ENCODE measurements at regions not wholly inside any gene's neighbourhood (a gene's known extent, or its start where the extent isn't known, plus 50 kb on each side); places are given as distances from the start of the nearest gene placed in this dataset.
"Not testable (repeated sequence)": the region's sequence is repeated elsewhere in the genome, so short reads cannot be mapped to it uniquely, and the experiment has no call there.

DNA sequence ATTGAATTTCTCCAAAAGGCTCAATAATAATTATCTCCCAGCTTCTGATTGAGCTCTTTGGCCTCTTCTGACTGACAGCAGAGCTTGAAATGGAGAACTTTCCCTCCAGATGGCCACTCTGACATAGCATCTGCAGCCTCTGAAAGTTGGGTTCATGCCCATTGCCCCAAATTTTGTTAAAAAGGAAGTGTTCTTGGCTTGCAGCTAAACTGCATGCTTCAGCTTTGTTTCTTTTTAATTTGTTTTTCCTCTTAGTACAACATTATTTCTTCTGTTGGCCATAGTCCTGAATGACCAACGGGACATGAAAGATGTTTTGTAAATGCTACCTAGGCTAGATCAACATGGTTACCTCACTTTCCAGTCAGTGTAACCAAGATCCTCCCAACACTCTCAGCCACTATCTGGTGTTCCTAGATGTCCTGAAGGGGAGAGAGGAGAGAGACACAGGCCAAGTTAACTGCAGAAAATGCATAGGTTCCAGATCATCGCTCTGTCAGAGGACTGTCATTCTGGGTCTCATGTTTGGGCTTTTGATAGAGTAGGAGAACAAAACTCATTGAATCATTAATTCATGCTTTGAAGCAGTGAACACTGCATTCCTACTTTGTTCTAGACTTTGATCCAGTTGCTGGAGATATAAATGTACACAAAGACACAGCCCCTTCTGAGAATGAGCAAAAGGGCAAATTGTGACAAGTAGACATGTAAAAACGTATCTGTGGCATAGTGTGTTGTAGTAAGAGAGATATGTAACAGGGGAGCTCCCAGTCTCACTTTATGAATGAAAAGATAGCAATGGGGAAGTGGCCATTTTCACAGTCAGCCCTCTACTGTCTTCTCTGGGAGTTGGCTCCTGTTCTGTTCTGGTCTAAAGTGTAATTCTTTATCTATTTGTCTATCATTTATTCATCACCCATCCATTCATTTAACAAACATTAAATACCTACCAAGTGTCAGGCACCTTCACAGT is 156.2 kb downstream of the ZNF621 start:
- ChIA-PET CTCF (interaction anchor here (1.6 kb wide), 1 partner anchor 489 kb away, joined by 3 read pairs; no protein-coding TSS in a partner anchor), POLR2A (no interaction called here)
- TF ChIP-seq, protein P1, sequence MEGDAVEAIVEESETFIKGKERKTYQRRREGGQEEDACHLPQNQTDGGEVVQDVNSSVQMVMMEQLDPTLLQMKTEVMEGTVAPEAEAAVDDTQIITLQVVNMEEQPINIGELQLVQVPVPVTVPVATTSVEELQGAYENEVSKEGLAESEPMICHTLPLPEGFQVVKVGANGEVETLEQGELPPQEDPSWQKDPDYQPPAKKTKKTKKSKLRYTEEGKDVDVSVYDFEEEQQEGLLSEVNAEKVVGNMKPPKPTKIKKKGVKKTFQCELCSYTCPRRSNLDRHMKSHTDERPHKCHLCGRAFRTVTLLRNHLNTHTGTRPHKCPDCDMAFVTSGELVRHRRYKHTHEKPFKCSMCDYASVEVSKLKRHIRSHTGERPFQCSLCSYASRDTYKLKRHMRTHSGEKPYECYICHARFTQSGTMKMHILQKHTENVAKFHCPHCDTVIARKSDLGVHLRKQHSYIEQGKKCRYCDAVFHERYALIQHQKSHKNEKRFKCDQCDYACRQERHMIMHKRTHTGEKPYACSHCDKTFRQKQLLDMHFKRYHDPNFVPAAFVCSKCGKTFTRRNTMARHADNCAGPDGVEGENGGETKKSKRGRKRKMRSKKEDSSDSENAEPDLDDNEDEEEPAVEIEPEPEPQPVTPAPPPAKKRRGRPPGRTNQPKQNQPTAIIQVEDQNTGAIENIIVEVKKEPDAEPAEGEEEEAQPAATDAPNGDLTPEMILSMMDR (IDR thresholded peaks at IDR 0.05; ENCODE audit: control extremely low read depth, extremely low read depth, low read depth, missing control alignments), result no peak
- DNase-seq (ENCODE audit: extremely low spot score), result no peak

DNA sequence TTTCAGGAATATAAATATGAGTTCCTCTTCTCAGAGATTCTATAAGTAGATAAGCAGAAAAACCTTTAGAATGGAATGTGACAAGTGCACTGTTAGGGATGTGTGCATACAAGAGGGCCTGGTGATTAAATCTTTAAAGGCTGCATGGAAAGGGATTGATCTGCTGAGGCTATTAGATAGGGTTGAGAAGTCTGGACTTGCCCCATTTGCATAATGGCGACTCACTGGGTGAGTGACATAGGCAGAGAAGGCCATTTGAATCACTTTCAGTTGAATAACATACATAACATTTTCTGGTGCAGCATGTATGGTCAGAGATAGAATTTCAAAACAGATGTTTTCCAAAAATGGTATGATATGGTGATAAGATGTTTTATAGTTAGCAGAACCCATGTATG is 156.9 kb downstream of the ZNF621 start:
- ChIA-PET POLR2A (no interaction called here), CTCF (no interaction called here)
- TF ChIP-seq, protein P1 (IDR thresholded peaks at IDR 0.05; ENCODE audit: control extremely low read depth, extremely low read depth, low read depth, missing control alignments), result no peak
- DNase-seq (ENCODE audit: extremely low spot score), result no peak

DNA sequence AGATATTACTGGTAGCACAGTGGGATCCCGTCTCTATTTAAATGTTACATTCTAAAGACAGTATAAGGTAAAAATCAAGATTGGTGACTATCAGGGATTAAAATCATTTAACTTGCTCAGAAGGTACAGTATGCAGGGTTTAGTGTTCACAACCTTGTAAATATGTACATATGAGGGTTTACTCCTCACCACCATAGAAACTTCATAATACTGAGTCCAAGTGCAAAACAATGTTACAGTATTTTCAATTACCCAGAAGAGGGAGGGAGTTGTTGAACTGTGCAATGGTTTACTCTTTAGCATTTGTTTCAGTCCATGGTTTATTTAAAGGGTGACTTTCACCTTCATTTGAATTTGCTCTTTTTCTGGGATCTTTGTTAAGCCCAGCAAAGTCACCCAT is 165.1 kb downstream of the ZNF621 start:
- DNase-seq (ENCODE audit: extremely low spot score), result no peak
- TF ChIP-seq, protein P1 (IDR thresholded peaks at IDR 0.05; ENCODE audit: control extremely low read depth, extremely low read depth, low read depth, missing control alignments), result no peak
- CTCF ChIA-PET, result no interaction called here
- POLR2A ChIA-PET, result no interaction called here

DNA sequence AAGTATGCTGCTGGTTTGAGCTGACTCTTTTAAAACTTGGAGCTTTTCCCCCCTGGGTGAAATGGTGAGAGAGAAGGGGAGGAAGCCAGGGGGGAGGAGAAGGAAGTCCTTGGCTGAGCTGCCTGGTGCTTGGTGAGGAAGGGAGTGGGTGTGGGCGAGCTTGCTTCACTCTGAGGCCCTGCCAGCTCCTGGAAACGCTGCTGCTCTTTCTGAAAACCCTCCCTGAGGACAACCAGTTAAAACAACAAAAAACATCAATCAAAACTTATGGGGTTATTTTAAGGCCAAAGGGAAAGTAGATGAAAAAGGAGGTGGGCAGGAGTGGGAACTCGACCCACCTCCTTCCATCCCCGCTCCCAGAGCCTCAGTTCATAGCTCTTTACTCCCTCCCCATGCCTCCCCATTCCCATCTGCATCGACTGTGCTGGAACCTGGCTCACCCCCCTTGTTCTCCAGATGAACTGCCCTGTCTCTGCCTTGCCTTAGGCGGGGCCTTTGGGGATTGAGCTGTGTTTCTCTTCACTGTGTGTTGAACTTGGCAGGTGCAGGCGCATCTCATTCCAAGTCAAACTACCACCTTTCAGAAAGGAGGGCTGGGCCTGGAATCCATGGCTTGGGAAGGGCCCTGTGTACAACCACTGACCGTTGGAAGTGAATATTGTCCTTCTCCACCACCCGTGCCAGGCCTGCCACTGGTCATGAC is 166.1 kb downstream of the ZNF621 start:
- ChIA-PET CTCF (no interaction called here), POLR2A (no interaction called here)
- TF ChIP-seq, protein P1 (IDR thresholded peaks at IDR 0.05; ENCODE audit: control extremely low read depth, extremely low read depth, low read depth, missing control alignments), result no peak
- no peak for DNase-seq (ENCODE audit: extremely low spot score)

DNA sequence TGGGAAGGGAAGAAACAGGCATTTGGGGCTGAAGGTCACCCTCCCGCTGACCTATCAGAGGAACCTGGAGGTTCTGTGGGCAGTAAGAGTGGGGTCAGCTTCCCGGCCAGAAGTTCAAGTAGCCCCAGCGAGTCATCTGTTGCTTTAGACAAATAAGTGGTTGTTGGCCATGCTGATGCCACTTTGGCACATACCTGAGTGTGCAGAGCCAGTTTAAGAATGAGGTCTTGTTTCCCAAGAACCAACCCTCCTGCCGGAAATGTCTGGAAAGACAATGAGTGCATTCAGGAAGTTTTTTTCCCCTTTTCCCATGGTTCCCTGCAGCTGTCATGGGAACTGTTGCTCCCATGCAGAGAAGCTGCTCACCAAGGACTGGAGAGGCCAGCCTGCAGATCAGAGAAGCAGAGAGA is 166.7 kb downstream of the ZNF621 start:
- DNase-seq (ENCODE audit: extremely low spot score), result no peak
- CTCF ChIA-PET, result no interaction called here
- TF ChIP-seq, protein P1 (IDR thresholded peaks at IDR 0.05; ENCODE audit: control extremely low read depth, extremely low read depth, low read depth, missing control alignments), result no peak

DNA sequence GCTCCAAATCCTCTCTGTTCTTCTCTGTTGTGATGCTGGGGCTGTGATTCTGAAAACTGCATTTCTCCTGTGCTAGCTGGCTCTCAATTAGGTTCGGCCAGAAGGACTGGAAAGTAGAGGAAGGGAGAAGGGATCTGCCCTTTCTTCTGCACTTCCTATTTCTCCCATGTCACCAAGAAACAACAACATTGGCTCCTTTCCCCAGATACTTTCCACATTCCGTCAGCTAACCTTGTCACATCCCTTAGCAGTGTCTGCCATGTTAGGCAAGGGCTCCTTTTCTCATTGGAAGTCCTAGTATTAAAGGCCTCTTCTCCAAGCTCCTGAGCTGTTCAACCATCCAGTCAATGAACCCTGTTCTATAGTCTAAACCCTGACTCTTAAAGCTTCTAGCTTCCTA is 171.1 kb downstream of the ZNF621 start:
- TF ChIP-seq, protein P1 (IDR thresholded peaks at IDR 0.05; ENCODE audit: control extremely low read depth, extremely low read depth, low read depth, missing control alignments), result no peak
- DNase-seq (ENCODE audit: extremely low spot score), result no peak
- ChIA-PET POLR2A (no interaction called here), CTCF (no interaction called here)

More for the DNA sequence above, 166.7 kb downstream of the ZNF621 start:
- POLR2A ChIA-PET, result no interaction called here

DNA sequence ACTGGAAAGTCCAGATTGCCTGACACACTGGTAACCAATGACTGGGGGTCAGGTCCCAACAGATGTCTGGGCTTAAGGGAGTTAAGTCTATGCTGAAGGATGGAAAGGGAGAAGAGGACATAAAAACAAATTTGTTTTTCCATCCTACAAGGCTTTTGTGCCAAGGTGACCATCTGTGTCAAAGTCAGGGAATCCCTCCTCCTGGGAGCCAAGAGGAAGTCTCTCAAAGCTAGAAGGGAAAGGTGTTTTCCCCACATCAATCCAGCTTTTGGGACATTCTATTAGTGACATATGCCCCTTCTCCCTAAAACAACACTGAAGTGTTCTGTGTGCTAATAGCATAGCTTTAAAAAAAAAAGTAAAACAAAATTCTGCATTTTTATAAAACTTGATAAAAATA is 173.9 kb downstream of the ZNF621 start:
- DNase-seq (ENCODE audit: extremely low spot score); POLR2A ChIA-PET: not testable (repeated sequence)
- CTCF ChIA-PET, result interaction anchor here (0.6 kb wide), 1 partner anchor 53 kb away, joined by 3 read pairs; no protein-coding TSS in a partner anchor

All from GM10248 (cell line).